HL-60 (cell line): ENCODE measurements at regions not wholly inside any gene's neighbourhood (a gene's known extent, or its start where the extent isn't known, plus 50 kb on each side); places are given as distances from the start of the nearest gene placed in this dataset.

Experiments used
- DNase-seq, 2 experiments: peaks; one replicate each; pipeline ENCODE4 v3.0.0-alpha.2; 2010 to 2020; ENCODE audit warnings: low read depth in 1 of 2, low spot score in 1 of 2
- H3K27ac ChIP-seq: fragments of 250-450 bp; sonication (Bioruptor Pico); replicated peaks from 2 replicates; pipeline ENCODE4 v1.5.1; 2020; ENCODE audit warnings: mild to moderate bottlenecking, moderate library complexity
- H3K27me3 ChIP-seq: fragments of 250-450 bp; sonication (Bioruptor Pico); 2 replicates; pipeline ENCODE4 v1.5.1; 2021; ENCODE audit warnings: mild to moderate bottlenecking, moderate library complexity; ENCODE audit not compliant: insufficient read depth, poor library complexity, severe bottlenecking
- H3K4me3 ChIP-seq: replicated peaks from 2 replicates; pipeline ENCODE4 v1.5.1; 2011; ENCODE audit warnings: mild to moderate bottlenecking, control low read depth, low read length; ENCODE audit not compliant: insufficient read depth
- CTCF ChIP-seq: IDR thresholded peaks from one replicate; pipeline ENCODE4 v1.5.1; 2011; ENCODE audit warnings: low read length, control low read depth, inconsistent platforms; ENCODE audit not compliant: insufficient read depth
- GABPA ChIP-seq: IDR thresholded peaks from 2 replicates; pipeline ENCODE4 v1.6.1; 2012; ENCODE audit warnings: low read depth
- POLR2AphosphoS5 ChIP-seq: IDR thresholded peaks from 2 replicates; pipeline ENCODE4 v1.6.1; 2012; ENCODE audit warnings: low read depth
- REST ChIP-seq: IDR thresholded peaks from 2 replicates; pipeline ENCODE4 v1.6.1; 2012; ENCODE audit warnings: low read depth; ENCODE audit not compliant: insufficient replicate concordance
- SPI1 ChIP-seq: IDR thresholded peaks from 2 replicates; pipeline ENCODE4 v1.6.1; 2012; ENCODE audit warnings: low read depth, mild to moderate bottlenecking, borderline replicate concordance

- Histone ChIP-seq H3K27me3 (no peaks in the 10 kb centered on the region), H3K4me3 (no peak overlapping the region), H3K27ac (no peak overlapping the region)
- no peak for TF ChIP-seq POLR2AphosphoS5
- no peak for TF ChIP-seq CTCF
- TF ChIP-seq SPI1, result no peak
- no peak for TF ChIP-seq REST
- no peak for TF ChIP-seq GABPA
- DNase-seq, result no peak
Measured at GRCh38 chr5:3080366-3080765, 328.9 kb upstream of the IRX2 start.

DNA sequence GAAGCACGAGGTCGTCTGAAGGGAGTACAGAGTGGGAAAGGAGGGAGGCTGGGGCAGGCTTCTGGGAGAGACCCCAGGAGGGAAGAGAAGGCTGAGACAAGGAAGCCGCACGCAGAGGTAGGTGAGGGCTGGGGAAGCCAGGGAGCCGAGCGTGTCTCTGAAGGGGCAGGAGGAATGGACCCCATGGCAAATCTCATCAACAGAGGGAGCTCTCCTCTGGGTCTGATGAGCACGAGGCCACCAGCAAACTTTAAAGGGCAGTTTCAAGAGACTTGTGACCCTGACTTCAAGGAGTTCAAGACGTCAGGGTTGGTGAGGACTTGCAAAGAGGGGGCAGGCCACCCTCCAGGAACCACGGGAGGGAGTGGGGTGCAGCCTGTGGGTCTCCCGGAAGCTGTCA is 326.2 kb upstream of the IRX2 start:
- DNase-seq, result no peak
- TF ChIP-seq REST (no peak), GABPA (no peak), SPI1 (no peak), POLR2AphosphoS5 (no peak), CTCF (no peak)
- Histone ChIP-seq H3K27ac (no peak overlapping the region), H3K27me3 (no peaks in the 10 kb centered on the region), H3K4me3 (no peak overlapping the region)

- no peak for TF ChIP-seq GABPA
- no peak for TF ChIP-seq SPI1
- Histone ChIP-seq H3K27me3 (no peaks in the 10 kb centered on the region), H3K27ac (no peak overlapping the region), H3K4me3 (no peak overlapping the region)
- DNase-seq, result no peak
Measured at GRCh38 chr5:3075309-3075708, 323.8 kb upstream of the IRX2 start.

DNA sequence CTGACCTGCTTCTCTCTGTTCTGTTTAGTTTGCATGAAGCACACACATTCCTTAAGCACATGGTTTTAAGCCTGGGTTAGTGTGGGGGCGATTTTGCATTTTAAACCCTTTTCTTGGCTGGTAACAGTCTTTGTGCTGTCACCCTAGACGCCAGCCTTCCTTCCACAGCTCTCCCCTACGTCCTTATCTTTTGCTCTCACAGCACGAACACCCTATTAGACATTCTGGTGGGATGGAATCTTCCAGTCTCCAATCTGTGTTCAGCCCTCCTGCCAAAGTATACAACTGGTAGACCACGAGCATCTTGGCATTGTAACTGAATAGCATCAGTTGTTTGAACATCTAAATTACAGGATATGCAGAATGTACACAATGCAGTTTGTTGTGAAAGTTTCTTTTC is 316.9 kb upstream of the IRX2 start:
- no peaks in the 10 kb centered on the region for H3K27me3 ChIP-seq
- H3K4me3 ChIP-seq, result no peak overlapping the region
- no peak for DNase-seq
- no peak overlapping the region for H3K27ac ChIP-seq
- TF ChIP-seq SPI1 (no peak), CTCF (no peak), GABPA (no peak), POLR2AphosphoS5 (no peak), REST (no peak)
